Nephron progenitor cell (in vitro differentiated cells): ENCODE measurements at regions not wholly inside any gene's neighbourhood (a gene's known extent, or its start where the extent isn't known, plus 50 kb on each side); places are given as distances from the start of the nearest gene placed in this dataset.
"Not testable (repeated sequence)": the region's sequence is repeated elsewhere in the genome, so short reads cannot be mapped to it uniquely, and the experiment has no call there.

Experiments
- DNase-seq: peaks from one replicate; pipeline ENCODE4 v3.0.0; 2021
- H3K27ac Mint-ChIP-seq: 2 replicates; pipeline ENCODE4 v1.8.0; 2021; ENCODE audit warnings: mild to moderate bottlenecking, moderate library complexity, mixed read lengths
- H3K27me3 Mint-ChIP-seq: 2 replicates; pipeline ENCODE4 v1.8.0; 2021; ENCODE audit warnings: mild to moderate bottlenecking, low read depth, mixed read lengths; ENCODE audit not compliant: poor library complexity
- H3K36me3 Mint-ChIP-seq: 2 replicates; pipeline ENCODE4 v1.8.0; 2021; ENCODE audit warnings: low read depth, mixed read lengths
- H3K4me1 Mint-ChIP-seq: 2 replicates; pipeline ENCODE4 v1.8.0; 2021; ENCODE audit warnings: mixed read lengths
- H3K4me3 Mint-ChIP-seq: 2 replicates; pipeline ENCODE4 v1.8.0; 2021; ENCODE audit warnings: mild to moderate bottlenecking, moderate library complexity, mixed read lengths
- H3K9me3 Mint-ChIP-seq: 2 replicates; pipeline ENCODE4 v1.8.0; 2021; ENCODE audit warnings: mild to moderate bottlenecking, moderate library complexity, mixed read lengths
- CTCF ChIP-seq: fragments of 200-600 bp; sonication (generic); IDR thresholded peaks from 2 replicates; pipeline ENCODE4 v1.5.0; 2021; ENCODE audit warnings: antibody characterized with exemption

- peaks cover 10% of the 10 kb centered on the region for H3K27me3 Mint-ChIP-seq
- no peak overlapping the region for H3K4me3 Mint-ChIP-seq
- TF ChIP-seq CTCF, result no peak
- DNase-seq, result no peak
- peaks cover 57% of the 10 kb centered on the region for H3K4me1 Mint-ChIP-seq
- no peaks in the 10 kb centered on the region for H3K36me3 Mint-ChIP-seq
- peak overlapping the region; percentile 59 for H3K27ac Mint-ChIP-seq
- H3K9me3 Mint-ChIP-seq, result peaks cover 4% of the 10 kb centered on the region
Observed at GRCh38 chr20:48220033-48220633, 434.9 kb upstream of the SULF2 start.

- H3K27ac Mint-ChIP-seq, result no peak overlapping the region
- no peak overlapping the region for H3K4me3 Mint-ChIP-seq
- peaks cover 10% of the 10 kb centered on the region for H3K27me3 Mint-ChIP-seq
- peaks cover 4% of the 10 kb centered on the region for H3K9me3 Mint-ChIP-seq
- H3K36me3 Mint-ChIP-seq, result no peaks in the 10 kb centered on the region
- no peak for DNase-seq
- H3K4me1 Mint-ChIP-seq, result peaks cover 56% of the 10 kb centered on the region
- no peak for TF ChIP-seq CTCF
Observed at GRCh38 chr20:48219306-48219705, 434.0 kb upstream of the SULF2 start.

GRCh38 chr20:48217190-48217589 lies 431.9 kb upstream of the SULF2 start:
- Mint-ChIP-seq H3K27ac (peak overlapping the region; percentile 20), H3K4me1 (peaks cover 65% of the 10 kb centered on the region), H3K36me3 (no peaks in the 10 kb centered on the region), H3K27me3 (peaks cover 5% of the 10 kb centered on the region), H3K4me3 (no peak overlapping the region), H3K9me3 (no peaks in the 10 kb centered on the region)
- TF ChIP-seq CTCF, result no peak
- DNase-seq, result no peak

- DNase-seq, result no peak
- H3K4me1 Mint-ChIP-seq, result peaks cover 80% of the 10 kb centered on the region
- no peak for TF ChIP-seq CTCF
- H3K4me3 Mint-ChIP-seq, result no peak overlapping the region
- H3K9me3 Mint-ChIP-seq, result no peaks in the 10 kb centered on the region
- peak overlapping the region; percentile 66 for H3K27ac Mint-ChIP-seq
- H3K27me3 Mint-ChIP-seq, result peaks cover 10% of the 10 kb centered on the region
- H3K36me3 Mint-ChIP-seq, result no peaks in the 10 kb centered on the region
Observed at GRCh38 chr20:48215536-48215935, 430.3 kb upstream of the SULF2 start.

GRCh38 chr20:48214601-48215000 lies 429.3 kb upstream of the SULF2 start:
- TF ChIP-seq CTCF, result no peak
- peaks cover 77% of the 10 kb centered on the region for H3K4me1 Mint-ChIP-seq
- no peaks in the 10 kb centered on the region for H3K36me3 Mint-ChIP-seq
- peaks cover 8% of the 10 kb centered on the region for H3K27me3 Mint-ChIP-seq
- no peaks in the 10 kb centered on the region for H3K9me3 Mint-ChIP-seq
- DNase-seq, result no peak
- no peak overlapping the region for H3K4me3 Mint-ChIP-seq
- H3K27ac Mint-ChIP-seq, result no peak overlapping the region

- H3K27me3 Mint-ChIP-seq, DNase-seq, H3K4me3 Mint-ChIP-seq, H3K27ac Mint-ChIP-seq, H3K9me3 Mint-ChIP-seq, H3K36me3 Mint-ChIP-seq: not testable (repeated sequence)
- peaks cover 78% of the 10 kb centered on the region for H3K4me1 Mint-ChIP-seq
Observed at GRCh38 chr20:48213635-48214034, 428.4 kb upstream of the SULF2 start.
